ENCODE measurements at regions not wholly inside any gene's neighbourhood (a gene's known extent, or its start where the extent isn't known, plus 50 kb on each side); places are given as distances from the start of the nearest gene placed in this dataset.
A peak's percentile ranks its signal among the peaks of the same experiment; 100 is the strongest.

DNA sequence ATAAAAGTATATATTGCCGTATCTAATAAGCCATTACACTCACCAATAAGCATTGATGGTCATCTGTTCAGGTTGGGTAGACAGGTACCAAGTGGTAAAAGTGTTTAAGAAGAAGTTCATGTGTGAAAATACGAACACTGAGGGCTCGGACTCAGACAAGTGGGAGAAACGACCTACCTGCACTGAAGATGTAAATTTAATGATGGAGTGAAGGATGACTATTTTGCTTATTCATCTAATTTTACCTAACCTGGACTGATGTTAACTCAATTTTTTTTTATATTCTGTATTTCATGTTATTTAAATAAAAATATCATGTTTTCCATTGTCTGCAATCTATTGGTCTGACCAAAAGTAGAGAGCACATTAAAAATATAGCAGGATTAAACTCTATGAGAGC, 469.1 kb upstream of the BTBD3 start:
- Histone ChIP-seq H3K27me3 (ENCODE audit: control insufficient read depth, insufficient read depth, low read length) (no peaks in the 10 kb centered on the region), H3K36me3 (ENCODE audit: control insufficient read depth, insufficient read depth, low read length) (no peaks in the 10 kb centered on the region), H3K9me3 (ENCODE audit: control insufficient read depth, insufficient read depth, low read depth, low read length) (no peaks in the 10 kb centered on the region), H3K4me3 (ENCODE audit: low read depth in 2 of 2, low read length in 2 of 2) (no peak overlapping the region), H3K4me1 (ENCODE audit: control insufficient read depth, insufficient read depth, low read length) (no peaks in the 10 kb centered on the region), H3K27ac (ENCODE audit: low read length) (no peak overlapping the region; the same call in 1 of the 2 replicates)
- ChIA-PET POLR2A (no interaction called here), CTCF (no interaction called here)
- in situ Hi-C loops (cut with HindIII; ENCODE audit: low pct_unique_long_range_greater_than_20kb, low sequenced_read_pairs), result no loop called here
- intact Hi-C loops (cut with micrococcal nuclease; ENCODE audit: unreplicated experiment), result no loop called here
- ATAC-seq, result no peak
- TF ChIP-seq POLR2AphosphoS5 (IDR thresholded peaks at IDR 0.05; ENCODE audit: low read depth, low read length), result no peak
- TF ChIP-seq SIN3A (IDR thresholded peaks at IDR 0.05; ENCODE audit: borderline replicate concordance, insufficient read depth, low read depth, low read length), result no peak
- TF ChIP-seq, protein P1, sequence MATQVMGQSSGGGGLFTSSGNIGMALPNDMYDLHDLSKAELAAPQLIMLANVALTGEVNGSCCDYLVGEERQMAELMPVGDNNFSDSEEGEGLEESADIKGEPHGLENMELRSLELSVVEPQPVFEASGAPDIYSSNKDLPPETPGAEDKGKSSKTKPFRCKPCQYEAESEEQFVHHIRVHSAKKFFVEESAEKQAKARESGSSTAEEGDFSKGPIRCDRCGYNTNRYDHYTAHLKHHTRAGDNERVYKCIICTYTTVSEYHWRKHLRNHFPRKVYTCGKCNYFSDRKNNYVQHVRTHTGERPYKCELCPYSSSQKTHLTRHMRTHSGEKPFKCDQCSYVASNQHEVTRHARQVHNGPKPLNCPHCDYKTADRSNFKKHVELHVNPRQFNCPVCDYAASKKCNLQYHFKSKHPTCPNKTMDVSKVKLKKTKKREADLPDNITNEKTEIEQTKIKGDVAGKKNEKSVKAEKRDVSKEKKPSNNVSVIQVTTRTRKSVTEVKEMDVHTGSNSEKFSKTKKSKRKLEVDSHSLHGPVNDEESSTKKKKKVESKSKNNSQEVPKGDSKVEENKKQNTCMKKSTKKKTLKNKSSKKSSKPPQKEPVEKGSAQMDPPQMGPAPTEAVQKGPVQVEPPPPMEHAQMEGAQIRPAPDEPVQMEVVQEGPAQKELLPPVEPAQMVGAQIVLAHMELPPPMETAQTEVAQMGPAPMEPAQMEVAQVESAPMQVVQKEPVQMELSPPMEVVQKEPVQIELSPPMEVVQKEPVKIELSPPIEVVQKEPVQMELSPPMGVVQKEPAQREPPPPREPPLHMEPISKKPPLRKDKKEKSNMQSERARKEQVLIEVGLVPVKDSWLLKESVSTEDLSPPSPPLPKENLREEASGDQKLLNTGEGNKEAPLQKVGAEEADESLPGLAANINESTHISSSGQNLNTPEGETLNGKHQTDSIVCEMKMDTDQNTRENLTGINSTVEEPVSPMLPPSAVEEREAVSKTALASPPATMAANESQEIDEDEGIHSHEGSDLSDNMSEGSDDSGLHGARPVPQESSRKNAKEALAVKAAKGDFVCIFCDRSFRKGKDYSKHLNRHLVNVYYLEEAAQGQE (IDR thresholded peaks at IDR 0.05; ENCODE audit: insufficient read depth in 1 of 2, low read depth in 2 of 2, low read length in 1 of 2), result no peak
- TF ChIP-seq TCF7L2 (IDR thresholded peaks at IDR 0.05; ENCODE audit: low read depth, low read length), result no peak
- no peak for DNase-seq (ENCODE audit: low read depth, low spot score)
- BruUV-seq (replicated peaks), result no TSS peak

GRCh38 chr20:11451793-11452291, 465.9 kb upstream of the BTBD3 start:
- no TSS peak for BruUV-seq (replicated peaks)
- no peaks in the 10 kb centered on the region for H3K27me3 ChIP-seq (ENCODE audit: control insufficient read depth, insufficient read depth, low read length)
- no peaks in the 10 kb centered on the region for H3K9me3 ChIP-seq (ENCODE audit: control insufficient read depth, insufficient read depth, low read depth, low read length)
- POLR2A ChIA-PET, result no interaction called here
- DNase-seq (ENCODE audit: low read depth, low spot score), result no peak
- H3K36me3 ChIP-seq (ENCODE audit: control insufficient read depth, insufficient read depth, low read length), result no peaks in the 10 kb centered on the region
- no peak for ATAC-seq
- no peak overlapping the region for H3K4me3 ChIP-seq (ENCODE audit: low read depth in 2 of 2, low read length in 2 of 2)
- H3K27ac ChIP-seq (ENCODE audit: low read length), result peak overlapping the region; percentile 93
- CTCF ChIA-PET, result no interaction called here
- TF ChIP-seq, protein P1 (IDR thresholded peaks at IDR 0.05; ENCODE audit: insufficient read depth in 1 of 2, low read depth in 2 of 2, low read length in 1 of 2), result no peak
- TF ChIP-seq, protein P2, sequence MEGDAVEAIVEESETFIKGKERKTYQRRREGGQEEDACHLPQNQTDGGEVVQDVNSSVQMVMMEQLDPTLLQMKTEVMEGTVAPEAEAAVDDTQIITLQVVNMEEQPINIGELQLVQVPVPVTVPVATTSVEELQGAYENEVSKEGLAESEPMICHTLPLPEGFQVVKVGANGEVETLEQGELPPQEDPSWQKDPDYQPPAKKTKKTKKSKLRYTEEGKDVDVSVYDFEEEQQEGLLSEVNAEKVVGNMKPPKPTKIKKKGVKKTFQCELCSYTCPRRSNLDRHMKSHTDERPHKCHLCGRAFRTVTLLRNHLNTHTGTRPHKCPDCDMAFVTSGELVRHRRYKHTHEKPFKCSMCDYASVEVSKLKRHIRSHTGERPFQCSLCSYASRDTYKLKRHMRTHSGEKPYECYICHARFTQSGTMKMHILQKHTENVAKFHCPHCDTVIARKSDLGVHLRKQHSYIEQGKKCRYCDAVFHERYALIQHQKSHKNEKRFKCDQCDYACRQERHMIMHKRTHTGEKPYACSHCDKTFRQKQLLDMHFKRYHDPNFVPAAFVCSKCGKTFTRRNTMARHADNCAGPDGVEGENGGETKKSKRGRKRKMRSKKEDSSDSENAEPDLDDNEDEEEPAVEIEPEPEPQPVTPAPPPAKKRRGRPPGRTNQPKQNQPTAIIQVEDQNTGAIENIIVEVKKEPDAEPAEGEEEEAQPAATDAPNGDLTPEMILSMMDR (IDR thresholded peaks at IDR 0.05), result no peak
- TF ChIP-seq POLR2AphosphoS5 (IDR thresholded peaks at IDR 0.05; ENCODE audit: low read depth, low read length), result no peak
- intact Hi-C loops (cut with micrococcal nuclease; ENCODE audit: unreplicated experiment), result no loop called here
- H3K4me1 ChIP-seq (ENCODE audit: control insufficient read depth, insufficient read depth, low read length), result peaks cover 23% of the 10 kb centered on the region
- in situ Hi-C loops (cut with HindIII; ENCODE audit: low pct_unique_long_range_greater_than_20kb, low sequenced_read_pairs), result no loop called here

All from Panc1 (cell line).